Endothelial cell of umbilical vein (primary cell): ENCODE measurements at regions not wholly inside any gene's neighbourhood (a gene's known extent, or its start where the extent isn't known, plus 50 kb on each side); places are given as distances from the start of the nearest gene placed in this dataset.

Experiments used
- BruUV-seq: library from RNA; stranded (reverse); fragments of 400-500 nt; replicated peaks from 2 replicates; lab custom pipeline; 2021; lab: Mats Ljungman, UMichigan
- CTCF ChIA-PET: fragments of 300-600, 350-600 bp; sonication (Branson Sonifier 250); formaldehyde crosslinking; loops from one replicate; lab custom pipeline; 2021; ENCODE audit warnings: antibody characterized with exemption, inconsistent platforms; lab: Charles Lee
- POLR2A ChIA-PET: fragments of 300-600, 350-600 bp; sonication (Branson Sonifier 250); formaldehyde crosslinking; loops from one replicate; lab custom pipeline; 2021; ENCODE audit warnings: antibody characterized with exemption, inconsistent platforms; lab: Charles Lee
- DNase-seq: peaks from one replicate; pipeline ENCODE4 v3.0.0-alpha.2; 2011; ENCODE audit warnings: low read depth, low spot score
- FAIRE-seq: peaks from 2 replicates; lab custom pipeline; 2011; peaks lifted over from hg19 to GRCh38; lab: Jason Lieb, UNC
- H2AFZ ChIP-seq: 2 replicates; pipeline ENCODE4 v1.6.0; 2012; ENCODE audit warnings: low read depth, low read length, control low read depth, inconsistent platforms
- H3K27ac ChIP-seq: 2 replicates; pipeline ENCODE4 v1.5.1; 2011; ENCODE audit warnings: low read depth, mild to moderate bottlenecking, control low read depth, low read length, moderate library complexity; ENCODE audit not compliant: insufficient read depth
- H3K27me3 ChIP-seq, 2 experiments: 2 replicates each; pipeline versions ENCODE4 v1.6.0 to v1.6.1; 2011; ENCODE audit warnings: low read length in 2 of 2, mixed read lengths in 1 of 2; ENCODE audit not compliant: control insufficient read depth in 2 of 2, insufficient read depth in 2 of 2
- H3K36me3 ChIP-seq, 2 experiments: 2 replicates in 1 of 2; 3 replicates in 1 of 2; pipeline ENCODE4 v1.5.1; 2011; ENCODE audit warnings: low read length in 2 of 2, mild to moderate bottlenecking in 1 of 2, moderate library complexity in 1 of 2; ENCODE audit not compliant: control insufficient read depth in 2 of 2, insufficient read depth in 2 of 2; ENCODE audit errors: extremely low read depth in 1 of 2
- H3K4me1 ChIP-seq: 3 replicates; pipeline ENCODE4 v1.5.1; 2011; ENCODE audit warnings: mild to moderate bottlenecking, low read length; ENCODE audit not compliant: control insufficient read depth, insufficient read depth; ENCODE audit errors: extremely low read depth
- H3K4me2 ChIP-seq: 2 replicates; pipeline ENCODE4 v1.6.1; 2011; ENCODE audit warnings: low read length, control low read depth, mixed read lengths; ENCODE audit not compliant: insufficient read depth
- H3K4me3 ChIP-seq, 3 experiments: fragments of 200-600 bp in 1 of 3; sonication (generic), shearing (Covaris generic) in 1 of 3; replicated peaks in 1 of 3; 2 replicates each; pipeline ENCODE4 v1.5.1; 2011 to 2016; ENCODE audit warnings: control low read depth in 3 of 3, low read length in 3 of 3, mild to moderate bottlenecking in 2 of 3, inconsistent platforms in 1 of 3, low read depth in 1 of 3, moderate library complexity in 1 of 3; ENCODE audit not compliant: insufficient read depth in 1 of 3
- H3K79me2 ChIP-seq: 2 replicates; pipeline ENCODE4 v1.6.0; 2012; ENCODE audit warnings: low read length, inconsistent platforms; ENCODE audit not compliant: control insufficient read depth, insufficient read depth
- H3K9ac ChIP-seq: replicated peaks from 2 replicates; pipeline ENCODE3; 2011; ENCODE audit warnings: low read length, control low read depth; ENCODE audit not compliant: insufficient read depth; ENCODE audit errors: extremely low read depth
- H3K9me1 ChIP-seq: replicated peaks from 3 replicates; pipeline ENCODE4 v1.6.0; 2011; ENCODE audit warnings: mild to moderate bottlenecking, low read length; ENCODE audit not compliant: control insufficient read depth, insufficient read depth; ENCODE audit errors: extremely low read depth
- H3K9me3 ChIP-seq: replicated peaks from 2 replicates; pipeline ENCODE4 v1.5.1; 2012; ENCODE audit warnings: low read length, inconsistent platforms; ENCODE audit not compliant: control insufficient read depth, insufficient read depth
- H4K20me1 ChIP-seq: replicated peaks from 2 replicates; pipeline ENCODE3; 2011; ENCODE audit warnings: mild to moderate bottlenecking, low read length; ENCODE audit not compliant: control insufficient read depth, insufficient read depth; ENCODE audit errors: extremely low read depth
- EZH2 ChIP-seq: IDR thresholded peaks from 2 replicates; pipeline ENCODE4 v1.6.1; 2012; ENCODE audit warnings: borderline replicate concordance, low read depth, mild to moderate bottlenecking, moderate library complexity, low read length, inconsistent platforms; ENCODE audit not compliant: severe bottlenecking
- GATA2 ChIP-seq: IDR thresholded peaks from 2 replicates; pipeline ENCODE4 v1.7.0; 2011; ENCODE audit warnings: low read depth, mild to moderate bottlenecking, moderate library complexity, mixed read lengths, low read length; ENCODE audit not compliant: insufficient read length, insufficient read depth
- JUN ChIP-seq: IDR thresholded peaks from 2 replicates; pipeline ENCODE4 v1.6.1; 2011; ENCODE audit warnings: borderline replicate concordance, low read depth; ENCODE audit not compliant: insufficient read length, insufficient read depth
- MYC ChIP-seq: IDR thresholded peaks from one replicate; pipeline ENCODE4 v1.6.1; 2011; ENCODE audit warnings: mild to moderate bottlenecking, low read depth, low read length
- POLR2A ChIP-seq: IDR thresholded peaks from 2 replicates; pipeline ENCODE4 v1.6.1; 2012; ENCODE audit warnings: low read depth, mild to moderate bottlenecking, control low read depth, low read length
- POLR2AphosphoS5 ChIP-seq: IDR thresholded peaks from 2 replicates; pipeline ENCODE4 v1.6.1; 2012; ENCODE audit warnings: low read depth, mild to moderate bottlenecking, control low read depth, low read length, moderate library complexity; ENCODE audit not compliant: insufficient read depth
- dilution Hi-C: fragments of 300-500 bp; cut with MboI; formaldehyde crosslinking; loops from one replicate; pipeline ENCODE4 v1.15.0; 2019; ENCODE audit warnings: low sequenced_read_pairs; ENCODE audit not compliant: extremely low pct_ligation_motif_present
- intact Hi-C: fragments of 100-400 bp; cut with micrococcal nuclease; formaldehyde crosslinking; loops from one replicate; pipeline ENCODE4 v1.10.0; 2022
- TF ChIP-seq, protein P1 (sequence below): IDR thresholded peaks from 2 replicates; pipeline ENCODE4 v1.6.1; 2011; ENCODE audit not compliant: insufficient read depth, insufficient read length

DNA sequence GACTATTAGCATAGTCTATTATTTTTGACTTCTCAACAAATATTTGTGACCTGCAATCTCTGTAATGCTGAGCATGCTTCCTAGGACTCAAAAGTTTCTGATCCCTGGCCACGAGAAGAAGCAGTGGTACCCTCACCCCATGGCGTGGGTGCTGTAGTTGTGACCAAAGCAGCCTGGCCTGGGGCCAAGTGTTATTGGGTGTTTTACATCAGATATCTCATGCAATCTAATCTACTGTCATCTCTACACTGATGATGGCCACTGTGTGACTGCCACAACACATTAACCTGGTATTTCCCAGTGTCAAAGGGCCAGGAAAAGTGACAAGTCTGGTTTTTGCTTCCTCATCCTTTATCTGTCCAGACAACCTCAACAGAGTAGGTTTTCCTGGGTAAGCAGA is 80.8 kb upstream of the WIPF1 start:
- Histone ChIP-seq H3K27ac (no peak overlapping the region), H3K9me1 (no peaks in the 10 kb centered on the region), H3K4me2 (no peak overlapping the region), H3K9me3 (no peaks in the 10 kb centered on the region), H3K4me3 (no peak overlapping the region), H4K20me1 (no peaks in the 10 kb centered on the region), H3K36me3 (no peaks in the 10 kb centered on the region), H3K79me2 (peaks cover 23% of the 10 kb centered on the region), H2AFZ (no peak overlapping the region), H3K27me3 (peaks cover 0 to under 1% of the 10 kb centered on the region in 2 experiments), H3K4me1 (peaks cover 11% of the 10 kb centered on the region), H3K9ac (no peak overlapping the region)
- intact Hi-C loops: no loop called here
- FAIRE-seq (no peak), DNase-seq (no peak)
- BruUV-seq: no TSS peak
- CTCF ChIA-PET: interaction anchor here (2.4 kb wide), 1 partner anchor 11 kb away, joined by 10 read pairs; no protein-coding TSS in a partner anchor
- dilution Hi-C loops: no loop called here
- POLR2A ChIA-PET: no interaction called here
- TF ChIP-seq JUN (no peak), POLR2A (no peak), GATA2 (no peak)
- TF ChIP-seq, protein P1, sequence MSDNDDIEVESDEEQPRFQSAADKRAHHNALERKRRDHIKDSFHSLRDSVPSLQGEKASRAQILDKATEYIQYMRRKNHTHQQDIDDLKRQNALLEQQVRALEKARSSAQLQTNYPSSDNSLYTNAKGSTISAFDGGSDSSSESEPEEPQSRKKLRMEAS: no peak

GRCh38 chr2:174675615-174676014 is 78.0 kb upstream of the WIPF1 start:
- Histone ChIP-seq H3K9me3 (no peaks in the 10 kb centered on the region), H3K36me3 (peaks cover 0 to 2% of the 10 kb centered on the region in 2 experiments), H3K4me2 (no peak overlapping the region), H3K79me2 (peaks cover 12% of the 10 kb centered on the region), H3K9me1 (no peaks in the 10 kb centered on the region), H3K4me3 (no peak overlapping the region), H3K4me1 (no peaks in the 10 kb centered on the region), H3K9ac (no peak overlapping the region), H2AFZ (no peak overlapping the region), H3K27ac (no peak overlapping the region), H3K27me3 (no peaks in the 10 kb centered on the region), H4K20me1 (no peaks in the 10 kb centered on the region)
- intact Hi-C loops (no loop called here), dilution Hi-C loops (no loop called here)
- DNase-seq (no peak), FAIRE-seq (no peak)
- TF ChIP-seq, protein P1: no peak
- TF ChIP-seq JUN (no peak), POLR2A (no peak), MYC (no peak), GATA2 (no peak), EZH2 (no peak), POLR2AphosphoS5 (no peak)
- POLR2A ChIA-PET: no interaction called here
- BruUV-seq: no TSS peak
- CTCF ChIA-PET: no interaction called here
